Muscle layer of colon (tissue), 2 donors: ENCODE measurements at regions not wholly inside any gene's neighbourhood (a gene's known extent, or its start where the extent isn't known, plus 50 kb on each side); places are given as distances from the start of the nearest gene placed in this dataset.

ENCODE experiments used
- H3K27ac ChIP-seq: one replicate; pipeline ENCODE4 v1.7.0; 2013; ENCODE audit warnings: low read depth, mild to moderate bottlenecking, low read length, moderate library complexity
- H3K27me3 ChIP-seq, 2 donors: one replicate each; pipeline ENCODE4 v1.7.0; 2013; ENCODE audit warnings: low read length in 2 of 2, mild to moderate bottlenecking in 2 of 2; ENCODE audit not compliant: insufficient read depth in 2 of 2, control insufficient read depth in 1 of 2
- H3K36me3 ChIP-seq: one replicate; pipeline ENCODE4 v1.7.0; 2013; ENCODE audit warnings: mild to moderate bottlenecking, low read length; ENCODE audit not compliant: insufficient read depth
- H3K4me1 ChIP-seq: one replicate; pipeline ENCODE4 v1.7.0; 2013; ENCODE audit warnings: mild to moderate bottlenecking, low read length; ENCODE audit not compliant: insufficient read depth
- H3K4me3 ChIP-seq, 2 donors: one replicate each; pipeline ENCODE4 v1.7.0; 2013; ENCODE audit warnings: low read length in 2 of 2, low read depth in 1 of 2, mild to moderate bottlenecking in 1 of 2, moderate library complexity in 1 of 2
- H3K9ac ChIP-seq: one replicate; pipeline ENCODE4 v1.7.0; 2013; ENCODE audit warnings: low read length
- H3K9me3 ChIP-seq: one replicate; pipeline ENCODE4 v1.7.0; 2013; ENCODE audit warnings: mild to moderate bottlenecking, low read length
- donor health status: abdominal sarcoma.
- donor health status: Adenocarcinoma of cecum.

DNA sequence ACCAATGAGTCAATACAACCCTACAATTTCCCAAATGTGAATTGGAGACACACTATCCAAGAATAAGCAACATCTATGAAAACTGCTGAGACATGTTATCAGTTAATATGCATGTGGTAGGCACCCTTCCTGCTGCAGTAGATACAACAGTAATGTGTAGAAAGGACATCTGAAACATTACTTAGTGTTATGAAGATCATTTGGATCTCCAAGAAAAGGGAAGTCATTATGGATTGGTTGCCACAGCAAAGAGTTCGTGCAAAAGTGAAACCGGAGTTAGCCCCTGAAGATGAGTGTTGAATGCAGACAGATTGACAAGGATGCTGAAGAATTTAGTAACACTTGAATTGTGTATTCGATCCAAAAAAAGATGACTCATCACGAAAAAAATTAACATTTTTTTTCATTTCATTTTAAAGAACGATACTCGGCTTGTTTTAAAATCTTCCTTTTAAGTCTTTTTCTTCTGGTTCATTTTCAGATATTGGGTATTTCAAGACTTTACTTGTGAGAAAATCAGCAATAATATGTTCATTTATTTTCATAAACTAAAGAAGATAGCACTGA, 322.4 kb upstream of the KLF6 start:
- H3K9ac ChIP-seq: no peak overlapping the region
- H3K4me3 ChIP-seq: no peak overlapping the region
- H3K9me3 ChIP-seq: no peaks in the 10 kb centered on the region
- H3K27ac ChIP-seq: no peak overlapping the region
- no peaks in the 10 kb centered on the region for H3K27me3 ChIP-seq
- no peaks in the 10 kb centered on the region for H3K4me1 ChIP-seq
- no peaks in the 10 kb centered on the region for H3K36me3 ChIP-seq

DNA sequence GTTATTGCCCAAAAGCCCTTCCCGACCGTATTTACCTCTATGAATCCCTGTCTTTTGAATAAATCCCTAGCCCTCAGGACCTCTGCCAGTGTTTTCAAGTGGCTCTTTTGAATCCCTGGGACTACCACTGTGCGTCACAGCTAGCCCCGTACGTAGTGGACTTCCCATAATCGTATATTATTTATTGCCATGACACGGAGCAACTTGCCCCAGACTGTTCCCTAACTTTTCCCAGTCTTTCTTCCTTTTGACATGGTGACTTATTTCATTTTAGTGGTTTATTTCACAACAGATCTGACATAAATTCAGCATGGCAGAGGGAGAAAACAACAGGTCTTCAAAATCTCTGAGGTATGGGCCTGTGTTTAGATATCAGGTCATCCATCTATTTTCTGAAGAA, 318.6 kb upstream of the KLF6 start:
- Histone ChIP-seq H3K4me3 (no peak overlapping the region), H3K9me3 (no peaks in the 10 kb centered on the region), H3K27me3 (no peaks in the 10 kb centered on the region), H3K4me1 (no peaks in the 10 kb centered on the region), H3K9ac (no peak overlapping the region), H3K36me3 (no peaks in the 10 kb centered on the region), H3K27ac (no peak overlapping the region)

DNA sequence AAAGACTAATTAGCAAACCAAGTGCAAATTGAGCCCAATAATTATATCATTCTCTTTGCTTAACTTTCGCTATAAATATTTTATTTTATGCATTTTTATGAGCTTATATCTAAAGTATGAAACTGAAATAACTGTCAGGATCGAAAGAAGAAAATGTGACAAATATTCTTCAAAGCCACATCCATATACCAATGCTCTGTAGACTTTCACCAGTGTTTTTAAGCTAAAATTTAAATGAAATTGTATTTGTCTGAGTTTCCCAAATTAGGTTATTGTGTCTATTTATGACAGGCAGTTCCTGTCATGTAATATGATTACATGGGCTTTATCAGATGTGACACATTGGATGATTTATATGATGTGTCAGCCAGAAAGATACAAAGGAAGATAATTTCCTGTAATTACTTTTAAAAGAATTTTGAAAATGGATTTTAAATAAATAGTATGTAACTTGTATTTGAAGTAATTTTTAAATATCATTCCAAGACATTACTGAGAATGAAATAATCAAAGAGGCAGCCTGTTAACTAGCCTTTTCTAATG, 317.9 kb upstream of the KLF6 start:
- Histone ChIP-seq H3K4me3 (no peak overlapping the region), H3K36me3 (no peaks in the 10 kb centered on the region), H3K4me1 (no peaks in the 10 kb centered on the region), H3K27me3 (no peaks in the 10 kb centered on the region), H3K9ac (no peak overlapping the region), H3K27ac (no peak overlapping the region), H3K9me3 (no peaks in the 10 kb centered on the region)

DNA sequence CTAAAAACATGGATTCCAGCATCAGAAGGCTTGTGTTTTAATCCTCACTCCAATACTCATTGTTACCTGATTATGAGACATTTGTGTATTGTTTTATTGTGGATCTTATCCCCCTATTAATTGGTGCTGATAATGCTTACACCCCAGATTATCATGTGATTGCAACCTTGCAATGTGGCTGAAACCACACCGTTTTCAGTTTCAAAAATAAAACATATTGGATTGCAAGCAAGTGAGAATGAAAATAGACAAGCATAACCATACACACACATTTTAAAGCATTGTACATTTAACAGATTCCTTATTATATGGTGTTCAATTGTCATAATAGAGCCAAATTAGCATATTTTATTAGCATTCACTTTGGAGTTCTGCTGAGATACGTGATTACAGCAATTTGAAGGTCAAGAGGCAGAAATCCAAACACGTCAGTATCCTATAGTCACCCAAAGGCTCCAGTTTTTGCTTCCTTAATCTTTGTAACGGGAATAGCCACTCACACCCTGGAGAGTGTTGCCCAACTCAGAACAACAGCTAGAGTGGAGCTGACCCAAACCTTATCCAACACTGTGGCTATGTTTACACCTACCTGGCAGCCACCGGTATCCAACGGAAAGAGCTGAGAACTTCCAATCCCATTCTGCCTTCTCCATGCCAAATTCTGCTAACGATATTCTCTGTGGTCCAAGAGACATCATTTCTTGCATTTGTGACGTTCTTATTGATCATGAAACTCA, 317.1 kb upstream of the KLF6 start:
- Histone ChIP-seq H3K36me3 (no peaks in the 10 kb centered on the region), H3K9me3 (no peaks in the 10 kb centered on the region), H3K4me1 (no peaks in the 10 kb centered on the region), H3K9ac (no peak overlapping the region), H3K27ac (no peak overlapping the region), H3K27me3 (no peaks in the 10 kb centered on the region), H3K4me3 (no peak overlapping the region)

DNA sequence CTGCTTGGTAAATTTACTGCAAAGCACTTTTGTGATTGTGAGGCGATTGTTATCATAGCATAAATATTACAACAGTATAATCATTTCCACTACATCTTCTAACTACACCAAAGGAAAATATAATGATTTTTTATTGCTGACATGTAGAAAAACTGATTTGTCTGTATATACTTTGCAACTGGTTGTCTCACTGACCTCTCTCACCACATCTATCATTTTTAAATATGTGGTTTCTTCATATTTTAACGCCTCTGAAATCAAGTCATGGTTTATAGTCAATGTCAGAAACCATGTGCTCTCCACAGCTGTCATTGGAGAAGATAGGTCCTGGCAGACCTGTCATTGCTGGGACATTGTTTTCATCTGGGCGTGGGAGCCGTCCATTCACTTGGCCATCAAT, 315.4 kb upstream of the KLF6 start:
- no peak overlapping the region for H3K9ac ChIP-seq
- no peak overlapping the region for H3K27ac ChIP-seq
- H3K36me3 ChIP-seq: no peaks in the 10 kb centered on the region
- H3K27me3 ChIP-seq: no peaks in the 10 kb centered on the region
- no peaks in the 10 kb centered on the region for H3K9me3 ChIP-seq
- H3K4me3 ChIP-seq: no peak overlapping the region
- H3K4me1 ChIP-seq: no peaks in the 10 kb centered on the region

DNA sequence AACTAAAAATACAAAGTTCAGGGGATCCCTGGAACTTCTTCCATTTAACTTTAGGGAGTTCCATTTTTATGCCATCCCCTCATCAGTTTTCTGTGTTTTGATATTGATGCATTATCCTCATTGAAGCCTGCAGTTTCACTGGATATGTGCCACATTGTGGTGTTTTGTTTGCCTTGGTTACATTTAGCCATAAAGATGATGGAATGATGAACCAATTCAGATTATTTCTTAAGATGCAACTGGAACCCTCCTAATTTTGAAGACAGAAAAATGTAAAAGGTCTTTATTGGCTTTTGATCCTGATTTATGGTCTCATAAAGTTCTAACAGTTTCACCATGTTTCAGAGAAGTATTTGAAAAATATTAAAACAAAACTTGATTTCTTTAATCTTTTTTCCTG, 314.2 kb upstream of the KLF6 start:
- Histone ChIP-seq H3K36me3 (no peaks in the 10 kb centered on the region), H3K27ac (no peak overlapping the region), H3K4me3 (no peak overlapping the region), H3K27me3 (no peaks in the 10 kb centered on the region), H3K9ac (no peak overlapping the region), H3K9me3 (no peaks in the 10 kb centered on the region), H3K4me1 (no peaks in the 10 kb centered on the region)

DNA sequence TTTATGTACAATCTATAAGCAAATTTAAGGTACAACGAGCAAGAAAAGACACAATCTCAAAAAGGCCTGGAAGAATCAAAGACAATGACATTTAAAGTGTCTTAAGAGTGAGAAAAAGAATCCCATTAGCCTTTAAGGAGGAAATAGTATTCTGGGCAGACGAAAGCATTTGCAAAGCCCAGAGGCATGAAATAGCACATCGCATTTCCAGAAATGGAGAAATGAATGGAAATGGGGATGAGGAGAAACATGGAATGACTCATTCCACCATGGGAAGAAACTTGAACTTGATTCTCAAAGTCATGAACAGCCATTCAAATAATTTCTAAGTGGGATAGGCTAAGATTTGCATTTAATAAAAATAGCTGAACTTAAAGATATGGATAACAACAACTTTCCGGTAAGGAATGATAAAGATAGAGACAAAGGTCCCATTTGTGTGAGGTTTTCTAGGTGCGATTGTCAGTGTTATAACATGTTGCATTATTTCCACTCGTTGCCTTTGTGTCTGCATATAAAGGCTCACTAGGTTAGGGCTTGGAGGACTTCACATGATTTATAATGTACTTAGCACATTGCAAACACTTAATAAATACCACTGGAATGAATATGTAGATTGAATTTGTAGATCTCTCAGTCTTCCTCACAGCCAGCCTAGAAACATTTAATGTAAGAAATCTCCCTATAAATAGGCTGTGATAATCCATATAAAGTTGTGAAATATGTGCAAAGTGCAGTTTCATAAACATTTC, 310.3 kb upstream of the KLF6 start:
- Histone ChIP-seq H3K9me3 (no peaks in the 10 kb centered on the region), H3K4me1 (no peaks in the 10 kb centered on the region), H3K27ac (no peak overlapping the region), H3K27me3 (no peaks in the 10 kb centered on the region), H3K9ac (no peak overlapping the region), H3K36me3 (no peaks in the 10 kb centered on the region), H3K4me3 (no peak overlapping the region)

DNA sequence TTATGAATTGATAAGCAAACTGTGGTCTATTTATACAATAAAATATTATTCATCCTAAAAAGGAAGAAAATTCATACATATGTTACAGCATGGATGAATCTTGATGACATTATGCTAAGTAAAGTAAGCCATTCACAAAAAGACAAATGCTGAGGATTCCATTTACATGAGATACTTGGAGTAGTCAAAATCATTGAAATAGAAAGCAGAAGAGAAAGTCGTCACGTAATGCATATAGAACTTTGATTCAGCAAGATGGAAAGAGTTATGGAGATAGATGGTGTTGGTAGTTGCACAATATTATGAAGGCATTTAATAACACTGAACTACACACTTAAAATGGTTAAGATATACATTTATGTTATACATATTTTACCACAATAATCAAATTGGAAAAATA, 309.7 kb upstream of the KLF6 start:
- H3K4me3 ChIP-seq: no peak overlapping the region
- H3K27ac ChIP-seq: no peak overlapping the region
- no peaks in the 10 kb centered on the region for H3K27me3 ChIP-seq
- H3K4me1 ChIP-seq: no peaks in the 10 kb centered on the region
- no peaks in the 10 kb centered on the region for H3K9me3 ChIP-seq
- H3K9ac ChIP-seq: no peak overlapping the region
- H3K36me3 ChIP-seq: no peaks in the 10 kb centered on the region

DNA sequence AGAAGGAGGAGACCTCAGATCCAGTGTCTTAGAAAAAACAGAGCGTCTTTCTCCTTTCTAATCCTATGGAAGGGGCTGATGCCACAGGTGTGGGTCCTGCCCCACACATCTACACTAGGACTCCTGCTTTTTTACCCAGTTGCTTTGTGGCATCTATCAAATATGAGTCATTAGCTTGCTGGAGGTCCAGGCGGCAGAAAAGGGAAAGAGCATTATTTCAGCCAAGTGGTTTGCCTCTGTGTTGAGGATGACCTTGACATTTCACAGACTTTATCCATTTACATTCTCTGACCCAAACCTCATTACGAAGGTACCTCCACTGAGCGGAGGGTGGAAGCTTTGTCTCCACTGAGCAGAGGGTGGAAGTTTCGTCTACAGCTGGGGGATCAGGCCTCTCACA, 308.4 kb upstream of the KLF6 start:
- H3K9me3 ChIP-seq: no peaks in the 10 kb centered on the region
- H3K9ac ChIP-seq: no peak overlapping the region
- H3K4me3 ChIP-seq: no peak overlapping the region
- H3K36me3 ChIP-seq: no peaks in the 10 kb centered on the region
- no peaks in the 10 kb centered on the region for H3K27me3 ChIP-seq
- H3K27ac ChIP-seq: no peak overlapping the region
- H3K4me1 ChIP-seq: no peaks in the 10 kb centered on the region

DNA sequence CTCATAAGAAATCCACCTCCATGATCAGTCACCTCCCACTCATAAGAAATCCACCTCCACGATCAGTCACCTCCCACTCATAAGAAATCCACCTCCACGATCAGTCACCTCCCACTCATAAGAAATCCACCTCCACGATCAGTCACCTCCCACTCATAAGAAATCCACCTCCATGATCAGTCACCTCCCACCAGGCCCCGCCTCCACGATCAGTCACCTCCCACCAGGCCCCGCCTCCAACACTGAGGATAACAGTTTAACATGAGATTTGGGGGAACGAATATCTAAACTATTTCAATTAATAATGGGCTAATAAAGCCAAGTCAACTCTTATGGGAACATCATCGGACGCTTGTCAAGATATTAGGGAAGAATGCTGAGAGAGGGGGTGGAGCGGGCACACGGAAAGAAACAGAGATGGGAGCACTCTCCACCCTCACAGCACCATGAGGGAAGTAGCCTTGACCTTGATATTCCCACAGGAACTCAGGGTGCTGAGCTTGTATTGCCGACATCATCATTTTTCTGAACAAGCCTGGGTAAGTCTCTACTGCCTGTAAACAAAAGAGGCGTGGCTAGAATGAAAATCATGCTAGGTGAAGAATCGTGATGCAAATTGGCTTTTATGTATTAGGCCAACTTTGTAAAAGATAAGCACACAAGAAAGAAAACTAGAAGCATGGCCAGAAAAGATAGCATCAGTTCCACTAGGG, 303.5 kb upstream of the KLF6 start:
- H3K27ac ChIP-seq: no peak overlapping the region
- H3K27me3 ChIP-seq: no peaks in the 10 kb centered on the region
- H3K9ac ChIP-seq: no peak overlapping the region
- no peaks in the 10 kb centered on the region for H3K36me3 ChIP-seq
- H3K4me3 ChIP-seq: no peak overlapping the region
- peaks cover 10% of the 10 kb centered on the region for H3K4me1 ChIP-seq
- no peaks in the 10 kb centered on the region for H3K9me3 ChIP-seq

DNA sequence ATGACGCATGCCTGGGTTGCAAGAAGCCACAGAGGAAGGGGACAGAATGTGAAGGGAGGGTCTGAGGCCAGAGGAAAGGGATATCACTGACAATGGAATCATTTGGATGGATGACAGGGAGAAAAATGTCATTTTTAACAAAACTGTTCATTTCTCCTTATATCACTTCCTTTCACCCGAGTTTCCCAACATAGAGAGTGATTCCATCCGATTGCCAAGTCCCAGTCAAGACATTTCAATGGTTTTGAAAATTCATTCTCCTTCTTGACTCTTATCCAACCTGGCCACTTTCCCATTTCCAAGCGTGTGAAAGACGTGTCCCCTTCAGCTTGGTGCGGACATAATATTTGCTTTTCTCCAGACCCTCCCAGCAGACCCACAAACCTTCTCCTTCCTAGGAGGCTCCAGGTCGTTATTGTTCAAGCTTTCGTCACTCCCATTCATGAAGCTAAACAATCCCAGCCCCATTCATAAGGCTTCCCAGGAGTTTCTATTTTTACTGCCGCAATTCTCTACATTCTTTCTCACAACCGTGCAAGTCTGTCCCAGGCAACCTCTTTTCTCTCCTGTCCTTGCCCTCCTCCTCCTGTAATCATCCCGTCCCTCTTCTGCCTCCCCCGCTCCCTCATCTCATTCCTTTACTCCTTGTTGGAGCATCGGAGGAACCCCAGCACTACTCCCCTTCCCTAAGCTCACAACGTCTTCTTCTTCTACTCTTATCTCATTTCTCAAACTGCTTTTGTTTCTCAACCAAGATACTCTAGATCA, 301.3 kb upstream of the KLF6 start:
- H3K9me3 ChIP-seq: no peaks in the 10 kb centered on the region
- H3K4me3 ChIP-seq: no peak overlapping the region

More for the DNA sequence above, 301.3 kb upstream of the KLF6 start:
- H3K27me3 ChIP-seq: no peaks in the 10 kb centered on the region
- H3K27ac ChIP-seq: no peak overlapping the region
- H3K36me3 ChIP-seq: no peaks in the 10 kb centered on the region
- no peak overlapping the region for H3K9ac ChIP-seq
- peaks cover 17% of the 10 kb centered on the region for H3K4me1 ChIP-seq
